ENCODE measurements at regions not wholly inside any gene's neighbourhood (a gene's known extent, or its start where the extent isn't known, plus 50 kb on each side); places are given as distances from the start of the nearest gene placed in this dataset.

DNA sequence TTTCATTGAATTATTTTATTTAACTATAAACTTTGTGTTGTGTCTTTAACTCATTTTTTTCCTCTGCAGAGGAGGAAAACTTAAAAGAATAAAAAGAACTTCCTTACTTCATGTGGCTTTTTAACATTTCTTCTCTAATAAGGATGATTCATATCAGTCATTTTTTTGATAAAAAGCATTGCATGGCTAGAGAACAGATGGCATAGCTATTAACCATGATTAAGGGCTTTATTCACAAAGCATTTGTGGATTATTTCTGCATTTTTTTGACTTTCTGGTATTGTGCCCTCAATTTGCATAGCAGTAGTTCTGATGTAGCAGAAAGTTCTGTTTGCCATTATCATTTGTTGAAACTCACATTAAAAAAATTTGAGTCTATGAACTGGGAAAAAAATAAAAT, 540.8 kb downstream of the SI start:
- H3K9me3 Mint-ChIP-seq: no peaks in the 10 kb centered on the region
- Histone ChIP-seq H3K27ac (ENCODE audit: insufficient read length, low read depth, low read length) (no peak overlapping the region), H2BK5ac (ENCODE audit: insufficient read length, low read length) (no peak overlapping the region), H2AK5ac (ENCODE audit: insufficient read length, low read length) (no peak overlapping the region), H2BK120ac (ENCODE audit: low read depth, low read length, poor library complexity, severe bottlenecking) (no peak overlapping the region), H3K79me1 (ENCODE audit: insufficient read depth, low read depth, low read length, poor library complexity, severe bottlenecking) (no peaks in the 10 kb centered on the region), H3K18ac (ENCODE audit: insufficient read length, low read depth, low read length) (no peak overlapping the region), H3K14ac (ENCODE audit: insufficient read depth, low read length) (no peak overlapping the region), H4K8ac (replicated peaks; ENCODE audit: insufficient read length, low read depth, low read length) (no peak overlapping the region), H3K4ac (ENCODE audit: low read depth, low read length) (no peak overlapping the region), H4K5ac (ENCODE audit: insufficient read length, low read depth, low read length) (no peak overlapping the region), H3K4me1 (ENCODE audit: insufficient read depth, low read length) (no peaks in the 10 kb centered on the region), H3K56ac (ENCODE audit: insufficient read length, low read depth, low read length) (no peak overlapping the region), H2BK15ac (ENCODE audit: low read depth, low read length) (no peak overlapping the region), H3K27me3 (ENCODE audit: insufficient read depth, low read length) (no peaks in the 10 kb centered on the region), H3K9me3 (ENCODE audit: control insufficient read depth, low read depth, low read length) (no peaks in the 10 kb centered on the region), H2BK12ac (ENCODE audit: insufficient read length, low read depth, low read length) (no peak overlapping the region), H3K79me2 (ENCODE audit: insufficient read depth, low read length) (no peaks in the 10 kb centered on the region), H4K20me1 (ENCODE audit: control insufficient read depth, insufficient read depth, insufficient read length) (no peaks in the 10 kb centered on the region), H3K9ac (ENCODE audit: extremely low read depth, insufficient read length, low read length) (no peak overlapping the region), H4K91ac (ENCODE audit: insufficient read length, low read depth, low read length) (no peak overlapping the region), H3K4me2 (ENCODE audit: insufficient read depth, insufficient read length, low read length) (no peak overlapping the region), H3K23me2 (ENCODE audit: insufficient read length, low read depth, low read length, poor library complexity, severe bottlenecking) (no peaks in the 10 kb centered on the region), H2AFZ (ENCODE audit: low read length) (no peak overlapping the region), H3T11ph (ENCODE audit: low read length) (no peak overlapping the region), H3K23ac (ENCODE audit: insufficient read length, low read depth, low read length) (no peak overlapping the region), H2BK20ac (ENCODE audit: low read depth, low read length, poor library complexity, severe bottlenecking) (no peak overlapping the region)
- H3K4me1 Mint-ChIP-seq: no peaks in the 10 kb centered on the region
- H3K27ac Mint-ChIP-seq: no peak overlapping the region
- H3K27me3 Mint-ChIP-seq (ENCODE audit: low read depth): no peaks in the 10 kb centered on the region
- no peaks in the 10 kb centered on the region for H3K36me3 Mint-ChIP-seq (ENCODE audit: insufficient read depth in 1 of 3, low read depth in 3 of 3)
- TF ChIP-seq, protein P1, sequence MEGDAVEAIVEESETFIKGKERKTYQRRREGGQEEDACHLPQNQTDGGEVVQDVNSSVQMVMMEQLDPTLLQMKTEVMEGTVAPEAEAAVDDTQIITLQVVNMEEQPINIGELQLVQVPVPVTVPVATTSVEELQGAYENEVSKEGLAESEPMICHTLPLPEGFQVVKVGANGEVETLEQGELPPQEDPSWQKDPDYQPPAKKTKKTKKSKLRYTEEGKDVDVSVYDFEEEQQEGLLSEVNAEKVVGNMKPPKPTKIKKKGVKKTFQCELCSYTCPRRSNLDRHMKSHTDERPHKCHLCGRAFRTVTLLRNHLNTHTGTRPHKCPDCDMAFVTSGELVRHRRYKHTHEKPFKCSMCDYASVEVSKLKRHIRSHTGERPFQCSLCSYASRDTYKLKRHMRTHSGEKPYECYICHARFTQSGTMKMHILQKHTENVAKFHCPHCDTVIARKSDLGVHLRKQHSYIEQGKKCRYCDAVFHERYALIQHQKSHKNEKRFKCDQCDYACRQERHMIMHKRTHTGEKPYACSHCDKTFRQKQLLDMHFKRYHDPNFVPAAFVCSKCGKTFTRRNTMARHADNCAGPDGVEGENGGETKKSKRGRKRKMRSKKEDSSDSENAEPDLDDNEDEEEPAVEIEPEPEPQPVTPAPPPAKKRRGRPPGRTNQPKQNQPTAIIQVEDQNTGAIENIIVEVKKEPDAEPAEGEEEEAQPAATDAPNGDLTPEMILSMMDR (conservative IDR thresholded peaks at IDR 0.05): no peak
- H3K4me3 Mint-ChIP-seq: no peak overlapping the region
- no peak for DNase-seq
